Naive B cell (primary cell): ENCODE measurements at regions not wholly inside any gene's neighbourhood (a gene's known extent, or its start where the extent isn't known, plus 50 kb on each side); places are given as distances from the start of the nearest gene placed in this dataset.

Source experiments
- ATAC-seq, 2 donors: fragments of 150-1000 bp; cut with Tn5 transposase; 2 replicates each; pipeline ENCODE4 v1.10.0; 2021; ENCODE audit warnings: low read depth in 2 of 2, mild to moderate bottlenecking in 2 of 2, moderate library complexity in 2 of 2
- DNase-seq: peaks from one replicate; pipeline ENCODE4 v3.0.0; 2022
- H3K27ac Mint-ChIP-seq, 6 donors: one replicate each; pipeline ENCODE4 v1.8.0; 2020 to 2022; ENCODE audit warnings: mild to moderate bottlenecking in 6 of 6, mixed read lengths in 6 of 6, moderate library complexity in 5 of 6, inconsistent platforms in 2 of 6
- H3K27me3 Mint-ChIP-seq, 3 donors: one replicate each; pipeline ENCODE4 v1.8.0; 2021 to 2022; ENCODE audit warnings: mixed read lengths in 3 of 3, mild to moderate bottlenecking in 1 of 3
- H3K36me3 Mint-ChIP-seq, 2 donors: one replicate each; pipeline ENCODE4 v1.8.0; 2020 to 2022; ENCODE audit warnings: mixed read lengths in 2 of 2, inconsistent platforms in 1 of 2, mild to moderate bottlenecking in 1 of 2
- H3K4me1 Mint-ChIP-seq, 3 donors: one replicate each; pipeline ENCODE4 v1.8.0; 2020 to 2022; ENCODE audit warnings: mixed read lengths in 3 of 3, inconsistent platforms in 1 of 3, mild to moderate bottlenecking in 1 of 3, moderate library complexity in 1 of 3
- H3K4me3 Mint-ChIP-seq, 8 donors: one replicate each; pipeline ENCODE4 v1.8.0; 2020 to 2022; ENCODE audit warnings: mild to moderate bottlenecking in 8 of 8, mixed read lengths in 8 of 8, moderate library complexity in 8 of 8, inconsistent platforms in 2 of 8
- H3K9me3 Mint-ChIP-seq, 7 donors: one replicate each; pipeline ENCODE4 v1.8.0; 2020 to 2022; ENCODE audit warnings: mixed read lengths in 7 of 7, mild to moderate bottlenecking in 5 of 7, inconsistent platforms in 2 of 7, moderate library complexity in 1 of 7

DNA sequence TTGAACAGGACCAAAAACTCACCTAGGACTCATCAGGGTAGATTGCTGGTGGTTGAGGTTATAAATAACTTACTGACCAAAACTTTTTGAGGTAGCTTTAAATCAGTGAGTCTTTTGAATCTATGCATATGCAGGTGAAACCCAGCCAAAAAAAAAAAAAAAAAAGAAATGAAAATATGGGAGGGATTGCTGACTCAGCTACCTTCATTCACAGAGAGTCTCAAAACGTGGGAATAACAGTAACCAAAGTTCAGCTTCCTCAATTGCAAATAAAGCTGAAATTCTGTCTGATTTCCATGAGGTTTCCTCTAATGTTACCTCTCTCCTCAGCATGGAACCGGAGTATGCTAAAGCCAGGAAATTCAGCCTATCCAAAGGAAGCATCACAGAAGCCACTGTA is 95.2 kb upstream of the SEMA6D start:
- Mint-ChIP-seq H3K27ac (no peak overlapping the region), H3K4me3 (no peak overlapping the region), H3K36me3 (no peaks in the 10 kb centered on the region), H3K9me3 (peaks cover 0 to 3% (median 0%) of the 10 kb centered on the region in 7 donors), H3K27me3 (peaks cover 0 to 7% (median 0%) of the 10 kb centered on the region in 3 donors), H3K4me1 (no peaks in the 10 kb centered on the region)
- ATAC-seq, result no peak
- DNase-seq, result no peak

DNA sequence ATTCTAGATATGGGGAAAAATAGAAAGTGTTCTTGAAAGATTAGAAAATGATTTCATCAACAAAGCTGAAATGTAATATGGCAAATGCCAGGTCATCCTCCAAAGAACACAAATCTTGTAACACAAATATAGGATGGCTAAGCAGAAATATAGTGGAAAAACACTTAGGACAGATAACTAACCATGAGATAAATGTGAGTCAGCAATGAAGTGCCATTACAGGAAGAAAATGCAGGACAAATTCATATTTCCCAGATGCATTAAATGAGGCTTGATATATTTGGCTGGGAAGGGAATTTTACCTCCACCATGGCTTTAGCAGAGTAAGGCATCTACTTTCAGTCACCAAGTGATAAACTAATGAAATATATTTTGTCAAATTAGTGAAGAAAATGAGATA is 92.8 kb upstream of the SEMA6D start:
- Mint-ChIP-seq H3K36me3 (no peaks in the 10 kb centered on the region), H3K9me3 (peaks cover 0 to 3% (median 0%) of the 10 kb centered on the region in 7 donors), H3K27ac (no peak overlapping the region), H3K27me3 (peaks cover 0 to 7% (median 0%) of the 10 kb centered on the region in 3 donors), H3K4me1 (no peaks in the 10 kb centered on the region), H3K4me3 (no peak overlapping the region)
- ATAC-seq (no peak), DNase-seq (no peak)

DNA sequence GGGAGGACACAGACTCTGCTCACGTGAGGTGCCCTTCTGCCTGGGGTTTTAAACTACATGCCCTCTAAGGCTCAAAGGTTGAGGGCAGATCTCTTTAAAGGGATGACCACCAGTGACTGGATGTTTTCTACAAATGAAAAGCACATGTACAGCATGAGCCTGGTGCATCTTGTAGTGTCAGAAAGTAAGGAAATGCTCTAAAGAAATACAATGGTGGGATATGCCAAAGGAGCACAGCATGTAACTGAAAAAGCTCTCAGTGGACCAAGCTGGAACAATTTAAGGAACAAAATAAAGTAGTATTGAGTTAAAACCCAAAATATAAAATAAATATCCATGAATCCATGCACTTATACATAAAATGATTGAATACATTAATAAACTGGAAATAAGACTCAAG is 78.3 kb upstream of the SEMA6D start:
- Mint-ChIP-seq H3K36me3 (no peaks in the 10 kb centered on the region), H3K9me3 (peaks cover 0 to 2% (median 0%) of the 10 kb centered on the region in 7 donors), H3K4me3 (no peak overlapping the region), H3K27ac (no peak overlapping the region), H3K4me1 (no peaks in the 10 kb centered on the region), H3K27me3 (peaks cover 0 to 9% (median 6%) of the 10 kb centered on the region in 3 donors)
- DNase-seq, result no peak
- no peak for ATAC-seq

DNA sequence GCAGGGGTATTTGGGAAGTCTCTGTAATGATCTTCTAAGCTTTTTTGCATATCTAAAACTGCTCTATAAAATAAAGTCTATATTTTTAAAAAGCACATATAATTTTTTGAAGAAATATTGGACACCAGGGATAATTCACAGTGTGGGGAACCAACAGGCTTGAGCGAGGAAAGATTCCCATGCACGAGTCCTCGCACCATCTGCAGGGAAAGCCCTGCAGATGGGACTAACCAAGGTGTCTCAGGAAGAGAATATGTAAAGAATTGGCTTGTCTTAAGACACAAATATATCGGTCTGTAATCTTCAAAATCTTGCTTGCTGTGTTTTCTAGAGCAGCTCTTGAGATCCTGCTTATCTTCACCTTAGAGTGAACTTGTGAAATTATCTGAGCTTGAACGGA is 77.2 kb upstream of the SEMA6D start:
- H3K27me3 Mint-ChIP-seq, result peaks cover 0 to 8% (median 0%) of the 10 kb centered on the region in 3 donors
- H3K9me3 Mint-ChIP-seq, result peaks cover 0 to 2% (median 0%) of the 10 kb centered on the region in 7 donors
- DNase-seq (no peak), ATAC-seq (no peak)
- no peak overlapping the region for H3K4me3 Mint-ChIP-seq
- no peaks in the 10 kb centered on the region for H3K4me1 Mint-ChIP-seq
- H3K36me3 Mint-ChIP-seq, result no peaks in the 10 kb centered on the region
- H3K27ac Mint-ChIP-seq, result no peak overlapping the region

- H3K36me3 Mint-ChIP-seq, result no peaks in the 10 kb centered on the region
- DNase-seq (no peak), ATAC-seq (no peak)
- H3K4me1 Mint-ChIP-seq, result no peaks in the 10 kb centered on the region
- no peak overlapping the region for H3K27ac Mint-ChIP-seq
- peaks cover 0 to 8% (median 0%) of the 10 kb centered on the region in 3 donors for H3K27me3 Mint-ChIP-seq
- H3K9me3 Mint-ChIP-seq, result peaks cover 0 to 2% (median 0%) of the 10 kb centered on the region in 7 donors
- no peak overlapping the region for H3K4me3 Mint-ChIP-seq
Measured at GRCh38 chr15:47640901-47641300, 76.4 kb upstream of the SEMA6D start.

- ATAC-seq (no peak), DNase-seq (no peak)
- Mint-ChIP-seq H3K36me3 (no peaks in the 10 kb centered on the region), H3K27me3 (peaks cover 0 to 8% (median 0%) of the 10 kb centered on the region in 3 donors), H3K27ac (no peak overlapping the region), H3K4me3 (no peak overlapping the region), H3K9me3 (peaks cover 0 to 2% (median 0%) of the 10 kb centered on the region in 7 donors), H3K4me1 (no peaks in the 10 kb centered on the region)
Measured at GRCh38 chr15:47644722-47645121, 72.6 kb upstream of the SEMA6D start.

- Mint-ChIP-seq H3K4me3 (no peak overlapping the region), H3K9me3 (peaks cover 0 to 2% (median 0%) of the 10 kb centered on the region in 7 donors), H3K4me1 (no peaks in the 10 kb centered on the region), H3K36me3 (no peaks in the 10 kb centered on the region), H3K27me3 (no peaks in the 10 kb centered on the region), H3K27ac (no peak overlapping the region)
- DNase-seq (no peak), ATAC-seq (no peak)
Measured at GRCh38 chr15:47650564-47650963, 66.7 kb upstream of the SEMA6D start.

GRCh38 chr15:47652328-47652727 is 65.0 kb upstream of the SEMA6D start:
- Mint-ChIP-seq H3K27ac (no peak overlapping the region), H3K9me3 (peaks cover 0 to 2% (median 0%) of the 10 kb centered on the region in 7 donors), H3K4me1 (no peaks in the 10 kb centered on the region), H3K36me3 (no peaks in the 10 kb centered on the region), H3K27me3 (no peaks in the 10 kb centered on the region), H3K4me3 (no peak overlapping the region)
- DNase-seq, result no peak
- no peak for ATAC-seq

- Mint-ChIP-seq H3K4me3 (no peak overlapping the region), H3K9me3 (peaks cover 0 to 2% (median 0%) of the 10 kb centered on the region in 7 donors), H3K36me3 (no peaks in the 10 kb centered on the region), H3K27me3 (no peaks in the 10 kb centered on the region), H3K27ac (no peak overlapping the region), H3K4me1 (no peaks in the 10 kb centered on the region)
- ATAC-seq (no peak), DNase-seq (no peak)
Measured at GRCh38 chr15:47652844-47653243, 64.5 kb upstream of the SEMA6D start.

GRCh38 chr15:47661661-47662180 is 55.6 kb upstream of the SEMA6D start:
- Mint-ChIP-seq H3K4me1 (no peaks in the 10 kb centered on the region), H3K27me3 (no peaks in the 10 kb centered on the region), H3K36me3 (no peaks in the 10 kb centered on the region), H3K9me3 (peaks cover 0 to 4% (median 0%) of the 10 kb centered on the region in 7 donors), H3K27ac (no peak overlapping the region), H3K4me3 (no peak overlapping the region)
- DNase-seq (no peak), ATAC-seq (no peak)

GRCh38 chr15:47663101-47663500 is 54.2 kb upstream of the SEMA6D start:
- no peak for ATAC-seq
- H3K36me3 Mint-ChIP-seq, result no peaks in the 10 kb centered on the region
- H3K4me1 Mint-ChIP-seq, result no peaks in the 10 kb centered on the region
- H3K27me3 Mint-ChIP-seq, result no peaks in the 10 kb centered on the region
- H3K4me3 Mint-ChIP-seq, result no peak overlapping the region
- H3K9me3 Mint-ChIP-seq, result peaks cover 0 to 4% (median 0%) of the 10 kb centered on the region in 7 donors
- H3K27ac Mint-ChIP-seq, result no peak overlapping the region
- no peak for DNase-seq
